ENCODE measurements at regions not wholly inside any gene's neighbourhood (a gene's known extent, or its start where the extent isn't known, plus 50 kb on each side); places are given as distances from the start of the nearest gene placed in this dataset.

GRCh38 chr1:163745204-163745603, 423.4 kb downstream of the NUF2 start:
- DNase-seq (ENCODE audit: low spot score): no peak

GRCh38 chr1:163747261-163747660, 425.5 kb downstream of the NUF2 start:
- DNase-seq (ENCODE audit: low spot score): no peak

GRCh38 chr1:163747855-163748254, 426.1 kb downstream of the NUF2 start:
- DNase-seq (ENCODE audit: low spot score): no peak

- DNase-seq (ENCODE audit: low spot score): no peak
Observed at GRCh38 chr1:163758977-163759670, 437.4 kb downstream of the NUF2 start.

- no peak for DNase-seq (ENCODE audit: low spot score)
Observed at GRCh38 chr1:163761898-163762297, 440.1 kb downstream of the NUF2 start.

GRCh38 chr1:163766257-163766918, 444.6 kb downstream of the NUF2 start:
- DNase-seq (ENCODE audit: low spot score): no peak

- DNase-seq (ENCODE audit: low spot score): no peak
Observed at GRCh38 chr1:163768576-163768975, 446.8 kb downstream of the NUF2 start.

- DNase-seq (ENCODE audit: low spot score): no peak
Observed at GRCh38 chr1:163770265-163770664, 448.5 kb downstream of the NUF2 start.

- DNase-seq (ENCODE audit: low spot score): no peak
Observed at GRCh38 chr1:163771637-163772036, 449.9 kb downstream of the NUF2 start.

- DNase-seq (ENCODE audit: low spot score): no peak
Observed at GRCh38 chr1:163772246-163772645, 450.5 kb downstream of the NUF2 start.

GRCh38 chr1:163773396-163773795, 451.6 kb downstream of the NUF2 start:
- DNase-seq (ENCODE audit: low spot score): no peak

GRCh38 chr1:163774401-163774945, 452.7 kb downstream of the NUF2 start:
- DNase-seq (ENCODE audit: low spot score): no peak

- DNase-seq (ENCODE audit: low spot score): no peak
Observed at GRCh38 chr1:163774978-163775620, 453.3 kb downstream of the NUF2 start.

- no peak for DNase-seq (ENCODE audit: low spot score)
Observed at GRCh38 chr1:163777205-163777604, 455.5 kb downstream of the NUF2 start.

GRCh38 chr1:163781146-163781545, 459.4 kb downstream of the NUF2 start:
- no peak for DNase-seq (ENCODE audit: low spot score)

- no peak for DNase-seq (ENCODE audit: low spot score)
Observed at GRCh38 chr1:163785868-163786405, 464.2 kb downstream of the NUF2 start.

- DNase-seq (ENCODE audit: low spot score): no peak
Observed at GRCh38 chr1:163789911-163790310, 468.2 kb downstream of the NUF2 start.

GRCh38 chr1:163794551-163794950, 472.8 kb downstream of the NUF2 start:
- no peak for DNase-seq (ENCODE audit: low spot score)

GRCh38 chr1:163796394-163796821, 474.7 kb downstream of the NUF2 start:
- DNase-seq (ENCODE audit: low spot score): no peak

- no peak for DNase-seq (ENCODE audit: low spot score)
Observed at GRCh38 chr1:163797816-163798215, 476.1 kb downstream of the NUF2 start.

GRCh38 chr1:163799190-163799805, 477.5 kb downstream of the NUF2 start:
- DNase-seq (ENCODE audit: low spot score): no peak

- DNase-seq (ENCODE audit: low spot score): no peak
Observed at GRCh38 chr1:163807331-163808049, 485.7 kb downstream of the NUF2 start.

All from hematopoietic multipotent progenitor cell treated with erythropoietin and hydrocortisone succinate and interleukin-3 and kit ligand, for 17 days (in vitro differentiated cells).